IPS-NIHi7 (cell line): ENCODE measurements at regions not wholly inside any gene's neighbourhood (a gene's known extent, or its start where the extent isn't known, plus 50 kb on each side); places are given as distances from the start of the nearest gene placed in this dataset.

Experiments
- DNase-seq: peaks from one replicate; pipeline ENCODE4 v3.0.0; 2012; ENCODE audit warnings: mixed read lengths; ENCODE audit errors: extremely low spot score

DNA sequence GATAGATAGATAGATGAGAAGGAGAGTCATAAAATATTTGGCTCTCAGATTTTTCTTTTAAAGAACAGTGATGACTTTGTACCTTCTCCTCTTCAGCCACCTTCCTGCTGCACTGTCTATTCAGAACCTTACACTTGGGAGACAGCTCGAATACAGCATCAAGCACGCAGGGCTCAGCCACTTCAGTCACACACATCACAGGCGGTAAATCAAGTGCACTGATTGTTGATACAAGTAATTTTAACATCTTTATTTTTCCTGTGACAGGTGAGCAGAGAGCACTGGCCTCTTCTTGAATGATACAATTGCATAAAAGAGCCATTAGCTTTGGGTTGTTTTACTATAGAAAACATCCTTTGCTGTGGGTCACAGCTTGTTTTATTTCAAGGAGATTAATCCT lies 1118.5 kb upstream of the EYS start:
- no peak for DNase-seq

DNA sequence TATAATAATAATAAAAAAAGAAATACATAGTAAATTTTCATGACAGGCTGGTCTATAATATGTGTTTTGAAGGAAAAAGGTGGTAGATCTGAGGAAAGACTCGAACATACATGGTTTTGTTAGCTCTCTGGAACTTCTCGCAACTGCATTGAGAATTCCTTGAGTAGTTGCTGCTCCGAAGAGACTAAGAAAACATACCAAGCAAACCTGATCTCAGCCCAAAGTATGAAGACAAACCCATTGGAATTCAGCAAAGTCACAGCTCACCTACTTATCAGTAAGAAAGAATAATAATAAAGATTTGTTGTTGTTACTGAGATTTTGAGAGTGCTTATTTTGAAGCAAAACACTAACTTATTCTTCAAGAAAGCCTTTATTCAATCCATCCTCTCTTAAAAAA lies 1107.1 kb upstream of the EYS start:
- DNase-seq, result no peak

DNA sequence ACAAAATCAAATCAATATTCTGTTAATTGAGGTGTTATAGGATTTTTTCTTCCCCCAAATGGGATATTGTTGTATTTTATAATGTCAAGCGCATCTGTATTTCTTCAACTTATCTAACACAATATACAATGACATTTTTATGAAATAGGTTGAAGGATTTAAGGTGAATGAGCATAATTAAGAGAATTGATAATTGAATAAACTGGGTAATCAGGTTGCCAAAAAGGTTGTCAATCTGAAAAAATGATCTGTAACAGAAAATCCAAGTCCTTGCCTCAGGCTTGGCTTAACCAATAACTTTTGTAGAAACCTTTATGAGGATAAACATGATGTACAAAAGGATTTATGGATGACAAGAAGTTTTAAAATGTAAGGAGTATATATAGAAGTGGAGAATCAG lies 1101.7 kb upstream of the EYS start:
- DNase-seq, result no peak

DNA sequence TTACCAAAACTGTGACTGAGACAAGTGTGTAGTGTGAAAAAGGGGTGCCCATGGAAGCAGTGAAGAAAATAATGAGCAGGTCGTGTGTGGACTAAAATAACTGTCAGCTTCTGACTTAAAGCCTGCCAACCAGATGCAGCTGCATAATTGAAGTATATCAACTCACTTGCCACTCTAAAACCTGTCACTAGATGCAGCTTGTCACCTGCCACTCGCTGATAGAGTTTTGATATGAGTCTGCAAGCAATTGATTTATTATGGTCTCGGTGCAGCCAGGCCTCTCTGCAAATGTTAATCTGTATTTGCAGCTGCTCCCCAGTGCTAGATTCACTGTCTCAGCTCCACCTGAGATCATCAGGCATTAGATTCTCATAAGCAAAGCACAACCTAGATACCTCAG lies 1090.0 kb upstream of the EYS start:
- DNase-seq, result no peak

DNA sequence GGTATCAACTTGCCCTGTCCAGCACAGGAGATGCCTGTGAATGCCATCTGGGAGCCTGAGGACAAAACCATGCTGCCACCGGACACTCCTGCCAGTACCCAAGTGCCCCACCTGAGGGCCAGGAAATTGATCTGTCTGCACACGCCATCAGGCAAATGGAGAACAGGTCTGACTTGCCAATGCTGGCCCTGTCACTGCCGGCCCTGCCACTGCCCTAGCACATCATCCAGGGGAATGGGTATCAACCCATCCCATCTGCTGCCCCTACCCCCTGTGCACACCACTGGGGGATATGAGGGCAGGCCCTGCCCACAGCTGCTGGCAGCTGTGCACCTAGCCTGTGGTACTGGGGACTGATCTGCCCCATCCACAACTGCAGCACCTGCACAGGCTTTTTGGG lies 1081.6 kb upstream of the EYS start:
- DNase-seq, result no peak

DNA sequence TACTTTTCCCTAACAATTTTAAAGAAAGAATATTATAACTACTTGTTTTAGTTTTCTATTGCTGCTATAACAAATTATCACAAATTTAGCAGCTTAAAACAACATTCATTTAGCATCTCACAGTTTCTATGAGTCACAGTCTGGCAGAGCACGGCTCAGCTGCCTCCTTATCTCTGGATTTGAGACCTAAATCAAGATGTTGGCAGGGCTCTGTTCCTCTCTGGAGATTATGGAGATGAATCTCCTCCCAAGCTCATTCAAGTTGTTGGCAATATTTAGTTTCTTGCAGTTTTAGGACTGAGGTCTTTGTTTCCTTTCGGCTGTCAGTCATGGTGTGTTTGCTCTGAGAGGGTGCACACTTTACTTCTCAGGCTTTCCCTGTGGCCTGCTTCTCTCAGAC lies 1065.8 kb upstream of the EYS start:
- DNase-seq, result no peak

DNA sequence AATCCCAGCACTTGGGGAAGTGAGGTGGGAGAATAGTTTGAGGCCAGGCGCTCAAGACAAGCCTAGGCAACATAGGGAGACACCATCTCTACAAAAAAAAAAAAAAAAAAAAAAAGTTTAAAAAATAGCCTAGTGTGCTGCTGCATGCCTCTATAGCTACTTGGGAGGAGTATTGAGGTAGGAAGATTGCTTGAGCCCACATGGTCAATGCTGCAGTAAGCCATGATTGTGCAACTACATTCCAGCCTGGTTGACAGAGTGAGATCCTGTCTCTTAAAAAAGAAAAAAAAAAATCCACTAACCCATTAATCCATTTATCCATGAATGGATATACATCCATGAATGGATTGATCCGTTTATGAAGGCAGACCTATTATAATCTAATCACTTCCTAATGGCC lies 1064.6 kb upstream of the EYS start:
- DNase-seq, result no peak

DNA sequence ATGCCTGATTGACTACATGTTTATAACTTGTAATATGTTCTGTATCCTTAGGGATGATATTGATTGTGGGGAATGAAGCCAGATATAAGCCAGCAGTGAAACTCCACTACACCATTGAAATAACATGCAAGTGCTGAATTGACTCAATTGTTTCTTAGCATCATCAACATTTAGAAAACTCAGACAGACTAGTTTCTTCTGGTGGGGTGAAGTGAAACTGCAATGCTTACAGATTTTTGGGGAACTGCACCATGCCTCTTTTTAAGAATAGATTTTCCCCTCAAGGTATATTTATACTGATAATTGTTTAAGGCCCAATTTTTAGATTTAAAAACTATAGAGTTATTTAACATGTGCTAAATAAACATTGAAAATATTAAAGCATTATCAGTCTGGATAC lies 1044.6 kb upstream of the EYS start:
- no peak for DNase-seq

DNA sequence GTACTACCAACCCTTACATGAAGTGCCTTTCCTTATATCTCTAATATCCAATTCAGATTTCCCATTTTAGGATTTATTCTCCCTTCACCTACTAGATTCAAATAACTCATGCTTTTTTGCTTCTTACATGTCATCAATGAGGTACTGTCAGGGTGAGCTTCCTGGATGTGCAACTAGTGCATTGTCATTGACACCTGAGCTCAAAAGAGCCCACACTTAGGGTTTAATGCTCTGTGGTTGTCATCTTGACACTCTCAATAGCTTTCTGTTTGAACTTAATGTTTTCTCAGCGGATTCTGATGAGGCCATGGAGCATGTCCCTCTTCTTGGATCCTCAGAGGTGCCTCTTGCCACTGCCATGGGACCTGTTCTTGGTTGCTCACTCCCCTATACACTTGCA lies 1033.3 kb upstream of the EYS start:
- DNase-seq, result no peak

DNA sequence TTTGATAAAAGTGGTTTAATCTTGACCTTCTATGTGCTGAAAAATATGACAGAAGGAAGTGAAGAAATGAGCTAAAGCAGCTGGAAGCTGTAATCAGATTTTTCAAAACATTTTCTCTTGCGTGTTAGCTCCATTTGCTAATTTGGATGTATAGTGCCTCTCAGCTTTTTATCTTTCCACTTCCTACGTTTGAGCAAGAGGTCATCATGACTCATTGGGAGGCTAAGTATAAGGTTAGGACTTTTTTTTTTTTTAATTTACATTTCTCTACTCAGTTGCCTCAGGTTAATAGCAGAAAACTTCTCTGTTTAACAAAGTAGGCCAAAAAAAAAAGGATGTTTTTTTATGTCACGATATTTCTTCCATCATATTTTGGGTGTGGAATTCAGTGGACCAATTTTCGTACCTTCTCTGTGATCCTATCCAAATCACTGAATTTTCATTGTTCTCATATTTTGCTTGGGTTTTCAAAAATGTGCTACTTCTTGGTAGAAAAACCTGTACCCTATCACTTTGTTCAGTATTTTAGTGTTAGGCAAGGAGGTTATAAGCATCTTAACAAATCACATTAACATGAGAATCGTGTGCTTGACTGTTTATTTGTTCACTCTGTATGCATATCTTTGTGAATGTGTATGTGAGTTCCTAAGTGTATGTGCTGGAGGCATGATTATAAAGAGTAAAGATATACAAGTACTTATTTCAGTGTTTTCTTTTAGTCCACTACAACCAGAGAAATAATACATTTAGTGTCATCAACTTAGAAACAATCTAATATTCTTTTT lies 1028.3 kb upstream of the EYS start:
- no peak for DNase-seq

DNA sequence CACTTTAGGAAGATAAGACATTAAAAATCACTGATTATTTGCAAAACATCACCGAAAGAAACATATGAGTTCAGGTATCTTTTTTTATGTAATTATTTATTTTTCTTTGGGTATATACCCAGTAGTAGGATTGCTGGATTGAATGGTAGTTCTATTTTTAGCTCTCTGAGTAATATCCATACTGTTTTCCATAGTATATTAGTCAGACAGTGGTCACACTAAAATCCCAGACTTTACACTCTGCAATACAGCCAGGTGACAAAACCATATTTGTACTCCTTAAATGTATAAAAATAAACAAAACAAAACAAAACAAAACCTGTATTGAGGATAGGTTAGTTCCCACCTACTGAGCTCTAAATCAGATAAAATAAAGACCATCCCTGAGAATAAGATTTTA lies 1024.3 kb upstream of the EYS start:
- no peak for DNase-seq

DNA sequence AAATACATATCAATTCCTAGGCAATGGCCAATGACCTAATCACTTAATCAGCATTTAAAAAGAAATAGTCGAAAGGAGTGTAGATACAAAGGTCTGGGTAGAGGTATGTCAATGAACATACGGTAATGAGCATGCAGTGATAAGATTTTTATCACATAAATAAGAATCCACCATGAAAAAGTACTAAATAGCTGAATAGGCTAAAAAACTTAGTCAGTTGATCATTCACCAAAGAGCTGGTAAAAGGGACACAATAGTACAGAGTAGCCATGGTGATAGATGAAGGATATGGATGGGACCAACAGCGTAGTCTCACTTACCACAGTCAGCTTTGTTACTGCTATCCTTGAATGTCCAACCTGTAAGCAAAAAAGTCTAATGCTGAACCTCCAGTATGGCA lies 1018.6 kb upstream of the EYS start:
- DNase-seq, result no peak

DNA sequence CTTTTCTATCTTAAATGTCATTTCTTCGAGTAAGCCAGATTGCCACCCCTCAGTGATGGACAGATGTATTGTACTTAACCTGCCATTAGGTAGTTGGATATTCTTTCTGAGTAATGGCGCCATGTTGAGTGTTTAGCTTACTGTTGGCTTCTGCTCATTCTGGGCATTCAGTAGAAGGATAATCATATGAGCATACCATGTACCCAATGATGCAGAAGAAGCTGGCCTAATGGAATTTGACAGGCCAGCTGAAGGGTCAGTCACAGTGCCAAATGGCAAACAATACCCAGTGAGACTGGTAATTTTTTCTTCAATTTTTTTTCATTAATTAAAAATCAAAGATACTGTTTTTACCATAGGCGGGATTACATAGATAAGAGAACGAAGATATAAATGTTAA lies 1010.8 kb upstream of the EYS start:
- DNase-seq, result no peak

DNA sequence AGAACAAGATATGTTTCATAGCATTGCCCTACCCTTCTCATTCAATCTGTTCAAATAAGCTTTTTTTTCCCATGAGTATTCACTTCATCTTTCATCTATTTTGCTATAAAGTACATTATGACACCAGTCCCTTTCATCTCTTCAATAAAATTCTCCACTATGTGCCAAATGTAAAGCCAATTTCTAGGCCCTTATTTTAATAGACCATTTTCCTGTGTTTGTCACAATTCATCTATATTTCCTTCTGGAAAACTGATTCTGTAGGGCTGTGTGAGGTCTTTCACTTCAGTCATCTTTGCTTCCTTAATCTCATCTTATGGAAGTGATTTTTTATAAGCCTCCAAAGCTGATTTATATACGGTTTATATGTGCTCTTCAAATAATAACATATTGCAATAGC lies 992.4 kb upstream of the EYS start:
- DNase-seq, result no peak

DNA sequence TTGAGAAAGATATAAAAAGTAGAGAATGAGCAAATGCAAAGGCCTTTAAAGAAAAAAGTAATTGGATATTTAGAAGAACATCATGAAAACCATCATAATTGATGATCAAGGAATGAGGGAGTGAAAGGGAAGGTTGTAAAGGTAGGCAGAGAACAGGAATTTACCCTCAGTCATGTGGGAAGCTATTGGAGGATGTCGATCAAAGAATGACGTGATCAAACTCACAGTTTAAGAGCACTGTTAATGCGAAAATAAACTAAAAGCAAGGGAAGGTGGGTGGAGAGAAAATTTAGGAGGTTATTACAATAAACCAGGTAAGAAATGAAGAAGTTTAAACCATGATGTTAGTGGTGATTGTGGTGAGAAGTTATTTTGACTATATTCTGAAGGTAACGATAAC lies 982.6 kb upstream of the EYS start:
- no peak for DNase-seq

DNA sequence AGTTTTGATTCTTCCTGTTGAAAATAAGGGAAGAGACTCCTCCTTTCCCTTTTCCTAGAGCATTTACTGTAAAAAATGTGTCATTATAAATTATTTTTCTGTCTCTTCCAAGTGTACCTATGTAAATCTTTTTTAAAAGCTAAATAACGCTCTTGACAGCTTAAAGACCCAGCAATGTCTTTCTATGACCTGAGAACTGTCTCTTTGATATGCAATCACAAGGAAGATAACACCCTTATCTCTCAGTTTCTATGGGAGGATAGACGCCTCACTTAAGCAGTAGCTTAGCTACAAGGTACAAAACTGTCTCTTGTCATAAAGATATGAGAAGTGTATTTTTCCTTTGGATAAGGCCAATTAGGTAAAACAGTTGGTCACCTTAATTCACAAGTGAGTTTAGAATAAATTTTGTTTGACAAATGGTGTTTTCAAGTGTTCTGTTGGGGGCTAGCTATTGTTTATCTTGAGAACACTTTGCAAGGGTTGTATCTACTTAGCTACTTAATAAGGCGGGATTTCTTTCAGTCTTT lies 980.6 kb upstream of the EYS start:
- no peak for DNase-seq

DNA sequence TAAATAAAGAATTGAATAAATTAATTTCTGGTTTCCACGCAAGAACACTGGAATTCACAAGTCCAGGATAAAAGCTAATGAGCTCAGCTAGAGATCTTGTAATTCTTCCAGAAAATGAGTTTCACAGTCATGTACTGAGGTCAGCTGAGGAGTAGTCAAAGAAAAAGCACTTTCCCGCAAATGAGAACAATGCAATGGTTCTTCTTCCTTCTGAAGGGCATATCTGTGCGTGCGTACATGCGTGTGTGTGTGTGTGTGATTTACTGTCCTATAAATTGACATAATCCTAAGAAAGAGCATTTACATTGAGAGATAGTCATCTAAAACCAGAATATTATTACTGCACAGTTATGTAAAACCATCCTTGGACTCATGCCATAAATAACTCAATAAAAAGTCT lies 968.9 kb upstream of the EYS start:
- DNase-seq, result no peak

DNA sequence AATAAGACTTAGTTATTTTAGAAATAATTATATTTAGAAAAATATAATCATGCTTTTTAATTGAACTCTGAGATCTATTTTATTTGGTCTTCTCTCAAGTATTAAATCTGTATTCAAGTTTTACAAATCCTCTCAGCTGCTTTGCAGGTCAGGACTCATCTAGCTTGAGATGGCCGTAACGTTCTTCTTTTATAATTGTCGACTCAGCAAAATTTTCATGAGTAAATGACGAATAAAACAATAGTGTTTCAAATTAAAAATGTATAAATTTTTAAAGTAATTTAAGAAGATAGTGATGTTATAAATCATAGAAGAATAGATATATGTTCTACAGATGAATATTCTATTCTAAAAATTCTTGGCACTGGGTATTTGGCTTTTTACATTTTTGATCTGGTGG lies 957.1 kb upstream of the EYS start:
- no peak for DNase-seq

DNA sequence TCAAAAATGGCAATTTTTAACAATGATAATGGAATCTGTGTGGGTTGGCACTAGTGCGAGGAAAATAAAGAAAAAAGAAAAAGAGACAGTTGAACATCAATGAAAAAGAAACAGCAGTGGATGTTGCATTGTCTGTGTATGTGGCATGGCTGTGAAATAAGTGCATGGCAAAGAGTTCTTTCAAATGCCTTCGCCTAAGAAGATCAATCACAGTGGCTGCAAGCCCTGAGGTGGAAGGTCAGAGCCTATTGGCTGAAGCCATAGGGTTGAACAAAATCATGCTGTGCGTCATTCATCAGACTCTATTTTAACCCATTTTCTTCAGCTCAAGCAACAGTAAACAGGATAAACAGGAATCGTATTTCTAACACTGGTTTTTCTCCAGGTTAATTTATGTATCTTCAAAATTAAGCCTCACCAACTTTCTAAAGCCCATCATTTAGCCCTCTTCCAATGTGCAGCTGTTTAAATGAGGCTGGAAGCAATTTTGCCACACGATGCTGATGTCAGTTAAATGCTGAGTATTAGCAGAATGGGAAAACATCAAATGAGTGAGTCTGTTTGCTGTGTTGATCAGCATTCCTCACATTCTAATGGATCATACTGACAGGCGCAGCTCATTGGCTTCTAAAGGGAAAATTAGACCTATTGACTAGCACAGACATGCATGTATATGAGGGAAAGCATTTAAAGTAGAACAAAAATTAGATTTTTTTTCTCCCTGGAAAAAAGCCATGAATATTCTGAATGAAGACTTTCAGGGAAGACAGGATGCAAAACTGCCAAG lies 955.9 kb upstream of the EYS start:
- DNase-seq, result no peak

DNA sequence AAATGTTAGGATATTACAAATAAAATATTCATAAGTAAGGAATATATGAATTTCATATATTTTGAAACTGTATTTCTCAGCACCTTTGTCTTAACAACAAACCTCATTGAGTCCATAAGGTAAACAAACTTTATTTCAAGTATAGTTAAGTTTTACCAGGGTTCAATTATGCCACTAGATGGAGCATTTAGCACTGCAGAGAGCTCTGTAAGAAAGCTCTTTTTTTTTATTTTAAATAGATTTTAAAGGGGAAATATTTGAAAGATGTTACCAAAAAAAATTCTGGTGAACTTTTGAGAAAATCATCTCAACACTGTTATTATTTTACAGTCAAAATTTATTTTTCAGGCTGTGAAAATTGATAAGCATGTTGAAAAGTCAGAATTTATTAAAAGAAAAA lies 955.2 kb upstream of the EYS start:
- no peak for DNase-seq

DNA sequence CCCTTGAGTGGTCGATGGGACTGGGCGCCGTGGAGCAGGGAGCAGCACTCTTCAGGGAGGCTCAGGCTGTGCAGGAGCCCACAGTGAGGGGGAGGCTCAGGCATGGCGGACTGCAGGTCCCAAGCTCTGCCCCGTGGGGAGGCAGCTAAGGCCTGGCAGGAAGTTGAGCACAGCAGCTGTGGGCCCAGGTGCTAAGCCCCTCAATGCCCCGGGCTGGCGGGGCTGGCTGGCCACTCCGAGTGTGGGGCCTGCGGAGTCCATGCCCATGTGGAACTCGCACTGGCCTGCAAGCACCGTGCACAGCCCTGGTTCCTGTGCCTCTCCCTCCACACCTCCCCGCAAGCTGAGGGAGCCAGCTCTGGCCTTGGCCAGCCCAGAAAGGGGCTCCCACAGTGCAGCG lies 948.4 kb upstream of the EYS start:
- DNase-seq, result no peak

DNA sequence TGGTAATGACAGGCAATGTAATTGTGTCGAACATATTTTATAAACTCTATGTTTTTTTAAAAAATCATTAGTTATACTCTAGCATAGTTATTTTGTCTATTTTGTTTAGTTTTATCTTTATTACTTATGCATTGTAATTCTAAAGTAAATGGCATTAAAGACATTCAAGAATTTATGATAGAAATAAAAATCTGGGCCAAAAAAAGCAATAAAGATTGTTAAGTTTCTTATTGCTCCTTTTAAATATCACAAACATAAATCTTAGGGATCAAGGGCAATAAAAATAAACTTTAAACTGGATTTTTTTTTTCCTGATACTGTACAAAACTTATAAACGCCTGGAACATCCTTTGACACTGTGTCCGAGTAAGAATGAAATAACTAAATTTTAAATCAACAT lies 931.5 kb upstream of the EYS start:
- no peak for DNase-seq

DNA sequence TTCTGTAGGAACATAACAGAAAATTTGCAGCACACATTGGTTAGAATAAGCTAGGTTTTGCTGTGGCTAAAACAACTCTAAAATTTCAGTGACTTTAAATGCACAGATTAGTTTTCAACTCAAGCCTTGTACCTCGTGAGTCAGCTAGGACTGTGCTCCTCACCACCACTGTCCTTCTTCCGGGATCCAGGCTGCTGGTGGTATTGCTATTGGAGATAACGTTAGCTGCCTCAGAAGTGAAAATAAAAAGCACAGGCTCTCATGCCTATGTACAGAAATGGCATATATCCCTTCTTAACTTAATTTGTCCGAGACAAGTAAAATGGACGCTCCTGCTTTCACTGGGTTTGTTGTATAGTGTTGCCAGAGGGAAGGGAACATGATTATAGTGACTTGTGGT lies 931.1 kb upstream of the EYS start:
- DNase-seq, result no peak
